ENCODE measurements at regions not wholly inside any gene's neighbourhood (a gene's known extent, or its start where the extent isn't known, plus 50 kb on each side); places are given as distances from the start of the nearest gene placed in this dataset.

DNA sequence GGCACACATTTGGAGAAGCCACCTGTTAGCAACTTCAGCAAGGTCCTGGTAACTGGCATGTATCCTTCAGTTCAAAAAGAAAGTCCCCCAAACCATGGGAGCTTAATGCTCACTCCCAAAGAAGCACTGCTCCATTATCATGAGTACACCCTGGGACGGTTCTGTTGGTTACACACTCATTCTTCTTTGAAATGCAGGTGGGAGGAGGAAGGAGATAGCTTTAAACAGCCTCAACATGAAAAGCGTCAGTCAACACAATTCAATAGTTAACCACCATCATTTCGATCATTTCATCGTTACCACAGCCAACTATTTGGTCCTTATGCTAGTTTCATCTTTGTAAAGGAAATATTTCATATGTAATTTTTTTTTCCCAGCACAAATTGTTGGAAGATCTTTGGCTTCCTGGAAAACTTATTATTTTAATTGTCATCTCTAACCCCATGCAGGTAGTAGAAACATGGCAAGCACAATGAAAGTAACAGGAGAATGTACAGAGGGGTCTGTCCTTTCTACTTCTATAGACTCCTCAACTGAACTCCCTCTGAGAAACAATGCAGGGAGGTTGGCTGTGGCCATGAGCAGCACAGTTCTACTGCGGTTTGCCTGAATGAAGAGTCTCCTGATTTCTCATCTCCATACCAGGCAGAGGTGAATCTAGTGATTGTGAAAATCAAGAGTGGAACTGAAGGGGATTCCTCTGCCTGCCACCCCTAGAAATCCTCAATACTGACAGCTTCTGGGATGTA, 196.4 kb upstream of the FOXN3 start:
- Mint-ChIP-seq H3K9me3 (no peaks in the 10 kb centered on the region), H3K4me1 (ENCODE audit: low read depth) (peaks cover 75% of the 10 kb centered on the region), H3K27me3 (no peaks in the 10 kb centered on the region), H3K27ac (peak overlapping the region; percentile 86), H3K4me3 (peak overlapping the region; percentile 56), H3K36me3 (peaks cover 20% of the 10 kb centered on the region)
- ChIA-PET CTCF (interaction anchor here (0.5 to 1.8 kb wide), 6 partner anchors 14 to 134 kb away, joined by 3 to 6 read pairs (median 3); no protein-coding TSS in a partner anchor), POLR2A (interaction anchor here (0.6 to 1.9 kb wide), 6 partner anchors 13 to 417 kb away, joined by 3 to 12 read pairs (median 6); no protein-coding TSS in a partner anchor)
- intact Hi-C loops (cut with micrococcal nuclease), result loop anchor here (1.0 to 10.0 kb wide), 10 partner anchors 8 to 1609 kb away; partner anchors contain the start of gene GPR65
- peak; percentile 69 for DNase-seq

DNA sequence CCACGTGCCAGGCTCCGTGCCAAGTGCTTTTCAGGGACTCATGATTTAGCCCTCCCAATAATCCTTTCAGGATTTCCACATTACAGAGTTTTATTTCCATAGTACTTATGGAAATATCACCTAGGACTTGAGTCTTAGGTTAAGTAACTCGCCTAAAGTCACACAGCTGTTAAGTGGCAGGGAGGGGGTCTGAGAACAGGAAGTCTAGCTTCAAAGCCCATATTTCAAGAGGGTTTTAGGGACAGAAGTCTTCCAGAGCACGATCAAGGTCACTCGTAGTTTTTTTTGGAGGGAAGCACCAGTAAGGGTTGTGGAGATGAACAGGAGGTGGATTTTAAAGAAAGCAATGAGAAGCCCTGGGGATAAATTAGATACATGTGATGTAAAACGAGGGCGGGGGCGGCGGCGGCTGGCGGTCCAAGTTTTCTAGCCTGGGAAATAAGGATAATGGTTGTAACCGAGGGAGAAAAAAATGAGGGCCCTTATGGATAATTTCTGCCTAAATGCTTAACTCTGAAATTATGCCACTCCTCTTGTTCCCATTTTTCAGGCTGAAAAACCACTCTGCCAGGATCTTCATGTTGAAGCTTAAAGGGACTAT, 192.6 kb upstream of the FOXN3 start:
- Mint-ChIP-seq H3K27me3 (no peaks in the 10 kb centered on the region), H3K9me3 (peaks cover 14% of the 10 kb centered on the region), H3K36me3 (peaks cover 30% of the 10 kb centered on the region), H3K4me3 (no peak overlapping the region), H3K27ac (no peak overlapping the region), H3K4me1 (ENCODE audit: low read depth) (peaks cover 58% of the 10 kb centered on the region)
- DNase-seq, result no peak
- ChIA-PET CTCF (no interaction called here), POLR2A (no interaction called here)
- intact Hi-C loops (cut with micrococcal nuclease), result loop anchor here (5.0 to 10.0 kb wide), 5 partner anchors 242 to 1605 kb away; partner anchors contain the start of gene GPR65

- no peaks in the 10 kb centered on the region for H3K27me3 Mint-ChIP-seq
- H3K36me3 Mint-ChIP-seq, result peaks cover 31% of the 10 kb centered on the region
- no peak overlapping the region for H3K27ac Mint-ChIP-seq
- POLR2A ChIA-PET, result interaction anchor here (0.6 kb wide), 1 partner anchor 44 kb away, joined by 3 read pairs; no protein-coding TSS in a partner anchor
- no peak overlapping the region for H3K4me3 Mint-ChIP-seq
- H3K9me3 Mint-ChIP-seq, result peaks cover 20% of the 10 kb centered on the region
- H3K4me1 Mint-ChIP-seq (ENCODE audit: low read depth), result peaks cover 55% of the 10 kb centered on the region
- CTCF ChIA-PET, result no interaction called here
- DNase-seq, result no peak
- intact Hi-C loops (cut with micrococcal nuclease), result no loop called here
Observed at GRCh38 chr14:89607453-89607852, 190.4 kb upstream of the FOXN3 start.

GRCh38 chr14:89603938-89604480, 187.0 kb upstream of the FOXN3 start:
- Mint-ChIP-seq H3K4me3 (no peak overlapping the region), H3K4me1 (ENCODE audit: low read depth) (peaks cover 40% of the 10 kb centered on the region), H3K36me3 (peaks cover 46% of the 10 kb centered on the region), H3K27me3 (no peaks in the 10 kb centered on the region), H3K27ac (no peak overlapping the region), H3K9me3 (peaks cover 39% of the 10 kb centered on the region)
- intact Hi-C loops (cut with micrococcal nuclease), result no loop called here
- DNase-seq, result no peak
- CTCF ChIA-PET, result interaction anchor here (1.9 kb wide), 1 partner anchor 10 kb away, joined by 5 read pairs; no protein-coding TSS in a partner anchor
- POLR2A ChIA-PET, result no interaction called here

DNA sequence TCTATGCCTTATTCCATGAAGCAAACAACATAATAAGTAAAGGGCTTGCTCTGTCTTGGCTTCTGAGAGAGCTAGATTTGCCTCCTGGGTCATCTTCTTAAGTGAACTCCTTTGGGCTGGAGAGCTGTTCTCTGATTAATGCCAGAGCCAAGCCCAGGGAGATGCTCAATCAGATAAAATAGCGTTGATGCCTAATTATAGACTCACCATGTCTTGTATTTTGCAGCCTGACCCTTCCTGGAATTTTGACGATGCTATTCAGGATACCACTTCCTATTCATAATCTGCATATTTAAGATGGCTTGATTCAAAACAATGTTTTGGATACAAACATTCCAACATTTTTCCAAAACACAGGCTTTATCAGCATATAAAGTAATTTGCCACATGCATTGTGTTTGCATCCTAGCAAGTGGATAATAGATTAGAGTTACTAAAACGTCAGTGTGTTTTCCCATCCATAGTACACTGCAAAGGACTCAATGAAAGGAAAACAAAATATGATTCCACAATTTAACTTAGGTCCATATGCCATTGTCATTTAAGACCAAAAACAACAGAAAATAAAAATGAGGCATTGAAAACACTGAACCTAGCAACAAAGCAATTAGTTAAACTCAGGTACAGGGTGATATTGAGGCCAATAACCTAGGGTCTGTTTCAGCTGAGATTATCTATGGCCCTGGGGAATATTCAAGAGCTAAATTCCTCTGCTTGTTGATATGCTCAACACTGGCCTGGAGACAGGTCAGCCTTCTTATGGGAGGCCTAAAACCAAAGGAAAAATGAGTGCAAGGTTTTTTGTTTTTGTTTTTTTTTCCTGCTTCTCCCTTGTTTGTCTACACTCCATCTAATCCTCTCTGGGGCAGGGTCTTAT, 184.2 kb upstream of the FOXN3 start:
- no peak for DNase-seq
- peaks cover 57% of the 10 kb centered on the region for H3K9me3 Mint-ChIP-seq
- no peak overlapping the region for H3K27ac Mint-ChIP-seq
- H3K4me3 Mint-ChIP-seq, result no peak overlapping the region
- CTCF ChIA-PET, result no interaction called here
- peaks cover 31% of the 10 kb centered on the region for H3K4me1 Mint-ChIP-seq (ENCODE audit: low read depth)
- intact Hi-C loops (cut with micrococcal nuclease), result no loop called here
- H3K36me3 Mint-ChIP-seq, result peaks cover 54% of the 10 kb centered on the region
- no peaks in the 10 kb centered on the region for H3K27me3 Mint-ChIP-seq
- POLR2A ChIA-PET, result no interaction called here

GRCh38 chr14:89600029-89600428, 183.0 kb upstream of the FOXN3 start:
- H3K4me1 Mint-ChIP-seq (ENCODE audit: low read depth), result peaks cover 26% of the 10 kb centered on the region
- no peak overlapping the region for H3K27ac Mint-ChIP-seq
- H3K27me3 Mint-ChIP-seq, result no peaks in the 10 kb centered on the region
- DNase-seq, result no peak
- intact Hi-C loops (cut with micrococcal nuclease), result no loop called here
- H3K4me3 Mint-ChIP-seq, result no peak overlapping the region
- POLR2A ChIA-PET, result no interaction called here
- CTCF ChIA-PET, result no interaction called here
- H3K9me3 Mint-ChIP-seq, result peaks cover 49% of the 10 kb centered on the region
- H3K36me3 Mint-ChIP-seq, result peaks cover 49% of the 10 kb centered on the region

- ChIA-PET POLR2A (no interaction called here), CTCF (no interaction called here)
- intact Hi-C loops (cut with micrococcal nuclease), result no loop called here
- H3K4me1 Mint-ChIP-seq (ENCODE audit: low read depth), result peaks cover 13% of the 10 kb centered on the region
- DNase-seq, result no peak
- H3K9me3 Mint-ChIP-seq, result peaks cover 39% of the 10 kb centered on the region
- no peaks in the 10 kb centered on the region for H3K27me3 Mint-ChIP-seq
- no peak overlapping the region for H3K27ac Mint-ChIP-seq
- peaks cover 54% of the 10 kb centered on the region for H3K36me3 Mint-ChIP-seq
- H3K4me3 Mint-ChIP-seq, result no peak overlapping the region
Observed at GRCh38 chr14:89598548-89599186, 181.6 kb upstream of the FOXN3 start.

- ChIA-PET POLR2A (no interaction called here), CTCF (no interaction called here)
- DNase-seq, result no peak
- no peak overlapping the region for H3K27ac Mint-ChIP-seq
- no peak overlapping the region for H3K4me3 Mint-ChIP-seq
- H3K4me1 Mint-ChIP-seq (ENCODE audit: low read depth), result peaks cover 33% of the 10 kb centered on the region
- H3K27me3 Mint-ChIP-seq, result no peaks in the 10 kb centered on the region
- peaks cover 44% of the 10 kb centered on the region for H3K36me3 Mint-ChIP-seq
- intact Hi-C loops (cut with micrococcal nuclease), result no loop called here
- H3K9me3 Mint-ChIP-seq, result peaks cover 22% of the 10 kb centered on the region
Observed at GRCh38 chr14:89592961-89593360, 175.9 kb upstream of the FOXN3 start.

DNA sequence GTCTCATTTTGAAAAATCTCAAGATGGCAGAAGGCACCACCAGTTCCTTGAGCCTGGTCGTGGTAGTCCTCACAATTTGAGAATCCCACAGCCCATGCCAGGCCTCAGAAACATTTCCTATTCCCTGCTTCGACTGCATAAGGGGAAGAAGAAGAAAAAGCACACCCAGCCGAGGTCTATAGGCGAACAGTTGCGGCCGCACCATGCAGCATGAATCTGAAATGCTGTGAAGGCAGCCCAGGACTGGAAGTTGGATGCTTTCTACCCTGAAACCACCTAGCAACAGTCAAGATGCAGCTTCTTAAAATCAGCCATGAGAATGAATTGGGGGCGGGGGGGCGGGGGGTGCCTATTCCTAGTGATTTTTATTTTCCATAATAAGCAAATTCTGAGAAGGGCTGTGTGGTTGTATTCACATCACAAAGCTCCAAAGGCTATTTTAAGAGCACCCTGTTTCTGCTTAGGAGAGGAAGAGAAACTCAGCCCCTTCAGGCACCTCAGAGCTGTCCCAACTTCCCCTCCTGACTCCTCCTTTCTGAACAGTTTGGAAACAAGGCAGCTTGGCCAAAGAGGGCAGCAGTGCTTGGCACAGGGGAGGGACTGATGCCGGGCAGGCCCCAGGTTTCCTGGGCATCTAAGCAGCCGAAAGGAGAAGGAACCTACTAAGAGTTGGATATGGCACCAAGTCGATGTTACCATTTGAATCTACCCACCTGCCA, 172.5 kb upstream of the FOXN3 start:
- Mint-ChIP-seq H3K9me3 (peaks cover 8% of the 10 kb centered on the region), H3K36me3 (peaks cover 36% of the 10 kb centered on the region), H3K4me3 (no peak overlapping the region), H3K4me1 (ENCODE audit: low read depth) (peaks cover 50% of the 10 kb centered on the region), H3K27me3 (no peaks in the 10 kb centered on the region), H3K27ac (no peak overlapping the region)
- intact Hi-C loops (cut with micrococcal nuclease), result no loop called here
- ChIA-PET POLR2A (no interaction called here), CTCF (no interaction called here)
- no peak for DNase-seq

GRCh38 chr14:89588840-89589296, 171.8 kb upstream of the FOXN3 start:
- POLR2A ChIA-PET, result no interaction called here
- no peak for DNase-seq

GRCh38 chr14:89588016-89588415, 171.0 kb upstream of the FOXN3 start:
- Mint-ChIP-seq H3K36me3 (peaks cover 28% of the 10 kb centered on the region), H3K27ac (peak overlapping the region; percentile 9), H3K4me3 (no peak overlapping the region), H3K27me3 (no peaks in the 10 kb centered on the region), H3K4me1 (ENCODE audit: low read depth) (peaks cover 52% of the 10 kb centered on the region), H3K9me3 (peaks cover 8% of the 10 kb centered on the region)
- intact Hi-C loops (cut with micrococcal nuclease), result no loop called here
- peak; percentile 21 for DNase-seq
- CTCF ChIA-PET, result no interaction called here
- POLR2A ChIA-PET, result no interaction called here

More at GRCh38 chr14:89588840-89589296, 171.8 kb upstream of the FOXN3 start:
- Mint-ChIP-seq H3K4me1 (ENCODE audit: low read depth) (peaks cover 50% of the 10 kb centered on the region), H3K36me3 (peaks cover 29% of the 10 kb centered on the region), H3K27me3 (no peaks in the 10 kb centered on the region), H3K9me3 (peaks cover 8% of the 10 kb centered on the region), H3K4me3 (no peak overlapping the region), H3K27ac (no peak overlapping the region)
- intact Hi-C loops (cut with micrococcal nuclease), result no loop called here
- CTCF ChIA-PET, result no interaction called here
